ENCODE measurements at regions not wholly inside any gene's neighbourhood (a gene's known extent, or its start where the extent isn't known, plus 50 kb on each side); places are given as distances from the start of the nearest gene placed in this dataset.

- DNase-seq: no peak
Measured at GRCh38 chr5:165521816-165522610, 2016.6 kb downstream of the MAT2B start.

DNA sequence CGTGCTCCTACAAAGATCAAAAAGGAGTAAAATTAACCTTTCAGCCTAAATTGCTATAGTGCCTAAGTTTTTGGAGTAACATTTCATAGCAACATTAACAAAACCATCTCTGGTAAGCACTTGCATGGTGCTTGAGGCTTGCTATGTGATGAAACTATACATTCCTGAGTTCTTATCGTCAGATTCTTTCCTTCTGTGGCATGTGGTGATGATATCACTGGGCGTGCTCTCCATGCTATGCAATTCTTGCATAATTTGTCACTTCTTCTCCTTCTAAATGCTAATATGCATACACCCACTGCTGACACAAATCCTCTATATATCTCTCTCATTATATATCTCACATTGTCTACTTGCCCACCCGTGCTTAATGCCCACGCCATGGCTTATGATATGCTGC, 2019.9 kb downstream of the MAT2B start:
- DNase-seq: no peak

DNA sequence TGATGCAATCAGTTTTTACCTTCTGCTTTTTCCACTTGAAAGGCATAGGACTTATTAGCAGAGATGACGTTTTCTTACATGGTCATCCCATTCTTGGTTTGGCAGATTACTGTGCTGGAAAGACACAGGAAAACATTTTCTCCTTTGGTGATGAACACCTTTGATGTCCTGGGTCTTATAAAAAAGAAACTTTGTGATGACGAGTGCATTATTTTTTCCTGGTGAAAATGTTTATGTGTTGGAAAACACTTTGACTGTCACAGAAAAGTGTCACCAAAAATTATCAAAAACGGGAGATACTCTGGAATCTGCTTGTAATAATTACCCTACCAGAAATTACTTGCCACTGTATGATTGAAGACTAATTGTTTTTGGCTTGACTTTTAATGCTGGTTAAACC, 2020.9 kb downstream of the MAT2B start:
- DNase-seq: no peak

GRCh38 chr5:165527577-165527976, 2022.2 kb downstream of the MAT2B start:
- DNase-seq: no peak

DNA sequence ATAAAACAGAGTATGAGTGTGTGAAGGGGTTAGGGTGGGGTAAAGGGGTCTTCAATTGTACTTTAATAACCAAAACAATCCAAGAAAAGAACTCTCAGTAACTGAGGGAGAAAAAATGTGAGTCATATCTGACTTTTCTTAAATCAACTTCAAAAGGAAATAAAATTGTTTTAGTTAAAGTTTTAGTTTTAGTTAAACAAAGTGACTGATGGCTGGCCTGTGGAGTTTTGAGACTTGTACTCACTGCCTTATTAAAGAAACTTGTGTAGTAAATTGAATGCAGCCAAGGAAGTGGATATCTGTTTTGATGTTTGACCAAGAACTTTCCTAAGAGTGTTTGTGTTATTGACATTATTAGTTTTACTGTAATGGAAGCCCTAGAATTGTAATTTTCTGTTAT, 2032.6 kb downstream of the MAT2B start:
- DNase-seq: no peak

DNA sequence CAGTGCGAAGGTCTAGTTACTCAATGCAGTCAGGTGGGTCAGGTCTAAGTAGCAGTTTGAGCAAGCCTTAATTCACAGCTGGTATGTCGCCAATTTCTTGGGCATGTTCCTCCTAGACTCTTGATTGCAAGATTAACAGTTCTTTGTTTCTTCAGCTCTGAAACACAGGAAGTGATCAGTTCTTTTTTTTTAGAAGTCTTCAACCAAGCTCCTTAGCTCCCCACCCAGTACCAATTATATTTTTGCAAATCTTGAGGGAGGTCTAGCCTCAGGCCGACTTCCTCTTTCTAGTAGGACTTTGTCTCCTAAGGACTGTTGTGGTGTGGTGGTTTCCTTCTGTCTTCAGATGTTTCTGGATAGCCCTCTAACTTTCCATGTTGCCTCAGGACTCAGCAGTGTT, 2054.2 kb downstream of the MAT2B start:
- no peak for DNase-seq

DNA sequence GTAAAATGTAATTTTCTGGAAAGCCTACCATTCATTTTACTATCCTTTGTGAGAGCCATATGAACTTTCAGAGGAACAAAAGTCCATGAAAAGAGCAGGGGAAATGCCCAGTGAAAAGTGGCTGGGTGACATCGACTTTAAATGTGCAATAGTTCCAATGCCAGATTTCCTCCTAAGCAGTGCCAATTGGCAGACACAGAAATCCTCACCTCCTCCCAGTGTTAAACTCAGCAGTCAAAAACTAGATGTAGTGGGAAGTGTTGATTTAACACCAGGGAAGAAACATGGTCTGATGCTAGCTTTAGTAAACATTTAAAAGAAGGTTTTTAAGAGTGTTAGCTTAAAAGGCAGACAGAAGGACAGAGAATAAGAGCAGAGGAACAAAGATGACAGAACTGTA, 2055.2 kb downstream of the MAT2B start:
- no peak for DNase-seq

DNA sequence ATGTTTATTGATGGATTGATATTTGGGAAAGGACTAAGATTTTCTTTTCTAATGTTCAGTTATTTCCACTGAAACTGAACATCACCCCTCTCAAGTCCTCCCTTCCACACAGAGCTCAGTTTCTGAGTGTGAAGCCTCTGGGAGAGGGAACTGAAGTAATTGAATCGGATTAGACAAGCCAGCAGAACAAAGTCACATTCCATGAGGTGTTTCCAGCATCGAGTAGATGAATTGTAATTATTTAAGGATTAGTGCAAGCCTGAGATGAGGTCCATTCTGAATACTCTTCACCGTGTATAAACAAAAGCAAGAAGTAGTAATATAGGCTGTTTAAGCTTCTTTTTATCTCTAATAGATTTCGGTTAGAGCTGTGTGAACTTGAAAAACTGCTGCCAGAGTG, 2060.5 kb downstream of the MAT2B start:
- DNase-seq: no peak

DNA sequence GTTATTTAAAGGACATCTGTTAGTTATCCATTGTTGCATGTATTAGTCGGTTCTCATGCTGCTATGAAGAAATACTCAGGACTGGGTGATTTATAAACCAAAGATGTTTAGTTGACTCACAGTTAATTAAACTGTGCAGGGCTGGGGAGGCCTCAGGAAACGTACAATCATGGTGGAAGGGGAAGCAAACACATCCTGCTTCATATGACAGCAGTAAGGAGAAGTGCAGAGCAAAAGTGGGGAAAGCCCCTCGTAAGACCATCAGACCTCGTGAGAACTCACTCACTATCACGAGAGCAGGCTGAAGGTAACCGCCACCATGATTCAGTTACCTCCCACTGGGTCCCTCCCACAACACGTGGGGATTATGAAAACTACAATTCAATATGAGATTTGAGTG, 2064.1 kb downstream of the MAT2B start:
- no peak for DNase-seq

DNA sequence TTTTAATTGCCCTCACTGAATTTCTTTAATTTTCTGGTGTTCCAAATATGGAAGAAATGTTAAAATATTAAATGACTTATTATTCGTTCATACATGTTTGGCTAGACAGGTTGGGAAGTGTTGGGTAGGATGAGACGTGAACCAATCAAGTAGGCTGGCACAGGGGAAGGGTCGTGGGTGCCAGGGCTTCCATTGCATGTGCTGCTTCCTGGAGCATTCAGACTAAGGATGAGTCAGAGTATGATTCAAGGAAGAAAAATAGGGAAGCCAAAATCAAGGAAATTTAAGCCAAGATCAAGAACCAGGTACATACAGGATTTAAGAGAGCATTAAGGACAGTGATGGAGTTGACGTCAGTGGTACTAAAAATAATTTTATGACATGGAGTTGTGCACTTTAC, 2068.0 kb downstream of the MAT2B start:
- DNase-seq: no peak

DNA sequence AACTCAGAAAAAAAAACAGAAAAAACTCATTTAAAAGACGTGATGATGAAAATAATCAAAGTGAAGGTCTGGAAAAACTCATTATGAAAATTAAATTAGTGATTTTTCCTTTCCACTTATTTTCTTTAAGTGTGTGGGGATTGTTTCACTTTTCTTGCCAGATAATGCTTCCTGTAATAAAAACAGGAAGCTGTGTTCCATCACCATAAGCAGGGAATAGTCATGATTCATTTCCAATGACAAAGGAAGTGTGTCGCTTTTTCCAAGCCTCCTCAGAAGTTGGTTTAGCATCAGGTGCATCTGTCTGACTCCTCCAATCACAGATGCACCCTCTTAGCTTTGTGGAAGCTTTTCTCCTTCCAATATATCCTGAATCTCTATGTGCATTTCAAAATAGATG, 2068.7 kb downstream of the MAT2B start:
- DNase-seq: no peak

- DNase-seq: no peak
Measured at GRCh38 chr5:165576678-165577275, 2071.4 kb downstream of the MAT2B start.

- DNase-seq: no peak
Measured at GRCh38 chr5:165579911-165580310, 2074.5 kb downstream of the MAT2B start.

GRCh38 chr5:165594693-165595092, 2089.3 kb downstream of the MAT2B start:
- DNase-seq: no peak

GRCh38 chr5:165602529-165602928, 2097.1 kb downstream of the MAT2B start:
- no peak for DNase-seq

DNA sequence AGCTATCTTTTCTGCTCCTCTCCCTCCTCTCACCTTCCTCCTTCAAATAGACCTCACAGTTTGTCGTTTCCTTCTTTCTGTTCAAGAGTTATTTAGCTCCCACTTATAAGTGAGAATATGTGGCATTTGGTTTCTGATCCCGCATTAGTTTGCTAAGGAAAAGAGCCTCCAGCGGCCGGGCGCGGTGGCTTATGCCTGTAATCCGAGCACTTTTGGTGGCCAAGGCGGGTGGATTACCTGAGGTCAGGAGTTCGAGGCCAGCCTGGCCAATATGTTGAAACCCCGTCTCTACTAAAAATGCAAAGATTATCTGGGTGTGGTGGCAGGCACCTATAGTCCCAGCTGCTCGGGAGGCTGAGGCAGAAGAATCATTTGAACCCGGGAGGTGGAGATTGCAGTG, 2101.6 kb downstream of the MAT2B start:
- DNase-seq: no peak

DNA sequence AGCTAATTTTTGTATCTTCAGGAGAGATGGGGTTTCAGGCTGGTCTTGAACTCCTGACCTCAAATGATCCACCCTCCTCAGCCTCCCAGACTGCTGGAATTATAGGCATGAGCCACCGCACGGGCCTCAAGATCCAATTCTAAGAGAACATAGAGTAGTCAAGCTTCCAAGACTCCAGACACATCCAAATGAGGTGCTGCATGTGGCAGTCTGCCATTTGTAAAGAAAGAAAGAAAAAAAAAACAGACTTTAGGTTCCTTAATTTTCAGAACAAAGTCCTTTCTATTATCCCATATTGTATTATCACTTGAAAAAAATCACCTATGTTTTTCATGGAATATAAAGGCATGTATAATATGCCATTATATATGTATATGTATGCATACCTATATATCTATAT, 2104.5 kb downstream of the MAT2B start:
- no peak for DNase-seq

DNA sequence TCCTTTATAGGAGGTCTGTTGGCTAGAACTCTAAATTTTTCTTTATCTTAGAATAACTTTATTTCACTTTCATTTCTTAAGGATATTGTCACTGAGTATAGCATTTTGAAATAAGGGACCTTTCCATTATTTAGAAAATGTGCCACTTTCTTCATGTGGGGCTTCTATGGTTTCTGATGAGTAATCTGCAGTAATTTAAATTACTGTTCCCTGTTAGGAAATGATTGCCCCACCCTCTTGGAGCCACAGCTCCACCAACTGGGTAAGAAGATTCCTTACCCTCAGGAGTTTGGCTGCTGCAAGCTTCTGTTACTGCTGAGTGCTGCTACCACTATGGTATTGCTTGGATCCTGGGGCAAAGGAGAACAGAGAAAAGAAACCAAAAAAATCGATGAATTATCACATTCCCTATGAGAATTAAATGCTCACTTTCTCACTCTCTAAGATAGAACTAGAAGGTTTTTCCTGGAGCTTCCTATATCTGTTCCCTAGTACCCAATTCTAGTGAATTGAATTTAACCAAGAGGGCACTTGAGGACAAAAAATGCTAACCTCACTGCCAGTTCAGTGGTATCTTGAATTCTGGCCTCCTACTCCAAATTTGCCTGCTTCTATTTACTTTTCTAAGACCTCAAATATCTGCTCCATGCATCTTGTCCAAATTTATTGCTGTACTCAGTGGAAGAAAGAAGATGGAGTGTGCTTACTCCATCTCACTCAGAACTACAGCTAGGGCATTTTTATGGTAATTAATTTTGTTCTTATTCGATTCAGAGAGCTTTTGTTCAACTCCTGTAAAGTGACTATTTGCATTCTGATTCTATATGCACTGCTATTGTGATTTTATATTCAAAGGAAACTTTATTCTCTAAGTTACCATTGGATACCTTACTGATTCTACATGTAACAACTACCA, 2111.3 kb downstream of the MAT2B start:
- no peak for DNase-seq

DNA sequence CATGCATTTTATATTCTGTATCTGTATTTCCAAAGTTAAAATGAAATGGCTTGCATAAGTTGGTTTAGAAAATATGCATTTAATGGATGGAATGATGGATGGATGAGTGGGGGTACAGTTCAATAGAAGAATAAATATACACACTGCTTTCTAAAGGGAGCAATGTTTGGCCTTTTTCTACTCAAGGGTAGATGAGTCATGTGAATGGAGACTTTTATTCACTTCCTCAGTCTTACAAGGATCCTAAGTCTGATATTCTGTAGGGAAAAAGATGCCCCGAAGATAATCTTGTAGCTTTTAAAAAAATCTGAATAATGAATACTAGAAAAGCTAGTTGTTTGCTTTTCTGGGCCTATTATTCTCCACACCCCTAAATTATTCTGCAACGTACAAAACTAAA, 2112.1 kb downstream of the MAT2B start:
- DNase-seq: no peak

- DNase-seq: no peak
Measured at GRCh38 chr5:165620394-165620793, 2115.0 kb downstream of the MAT2B start.

- DNase-seq: no peak
Measured at GRCh38 chr5:165622864-165623536, 2117.6 kb downstream of the MAT2B start.

GRCh38 chr5:165624166-165624946, 2118.9 kb downstream of the MAT2B start:
- DNase-seq: no peak

All from left hindlimb (tissue), 1 donor.